Activated naive CD8-positive, alpha-beta T cell treated with anti-CD3 and anti-CD28 coated beads, Interleukin-2, amount 50 U/mL, for 24 hours (primary cell): ENCODE measurements at regions not wholly inside any gene's neighbourhood (a gene's known extent, or its start where the extent isn't known, plus 50 kb on each side); places are given as distances from the start of the nearest gene placed in this dataset.

Experiments
- ATAC-seq: fragments of 150-1000 bp; cut with Tn5 transposase; one replicate; pipeline ENCODE4 v1.10.0; 2021
- DNase-seq: peaks from one replicate; pipeline ENCODE4 v3.0.0; 2021
- H3K27ac Mint-ChIP-seq: one replicate; pipeline ENCODE4 v1.8.0; 2021; ENCODE audit warnings: mild to moderate bottlenecking, mixed read lengths
- H3K27me3 Mint-ChIP-seq: one replicate; pipeline ENCODE4 v1.8.0; 2021; ENCODE audit warnings: mixed read lengths
- H3K36me3 Mint-ChIP-seq: one replicate; pipeline ENCODE4 v1.8.0; 2021; ENCODE audit warnings: low read depth, mixed read lengths
- H3K4me1 Mint-ChIP-seq: one replicate; pipeline ENCODE4 v1.8.0; 2021; ENCODE audit warnings: mixed read lengths
- H3K4me3 Mint-ChIP-seq: one replicate; pipeline ENCODE4 v1.8.0; 2021; ENCODE audit warnings: mild to moderate bottlenecking, moderate library complexity, mixed read lengths
- H3K9me3 Mint-ChIP-seq: one replicate; pipeline ENCODE4 v1.8.0; 2021; ENCODE audit warnings: mixed read lengths

DNA sequence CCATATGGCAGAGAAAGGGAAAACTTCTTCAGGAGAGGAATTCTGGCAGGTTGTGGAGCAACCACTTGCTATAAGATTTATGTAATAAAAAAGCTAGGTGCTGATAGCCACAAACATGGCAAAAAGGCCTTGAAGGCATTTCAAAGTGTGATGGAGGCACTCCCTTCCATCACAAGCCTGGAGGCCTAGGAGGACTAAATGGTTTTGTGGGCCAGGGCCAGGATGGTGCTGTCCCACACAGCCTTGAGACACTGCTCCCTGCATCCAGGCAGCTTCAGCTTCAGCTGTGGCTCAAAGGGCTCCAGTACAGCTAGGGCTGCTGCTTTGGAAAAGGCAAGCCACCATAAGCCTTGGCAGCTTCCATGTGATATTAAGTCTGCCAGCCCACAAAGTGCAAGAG, 632.8 kb downstream of the BRINP1 start:
- H3K9me3 Mint-ChIP-seq, result peaks cover 25% of the 10 kb centered on the region
- no peak overlapping the region for H3K27ac Mint-ChIP-seq
- peaks cover 2% of the 10 kb centered on the region for H3K27me3 Mint-ChIP-seq
- peaks cover 1% of the 10 kb centered on the region for H3K36me3 Mint-ChIP-seq
- H3K4me3 Mint-ChIP-seq, result no peak overlapping the region
- no peaks in the 10 kb centered on the region for H3K4me1 Mint-ChIP-seq
- ATAC-seq (no peak), DNase-seq (no peak)

DNA sequence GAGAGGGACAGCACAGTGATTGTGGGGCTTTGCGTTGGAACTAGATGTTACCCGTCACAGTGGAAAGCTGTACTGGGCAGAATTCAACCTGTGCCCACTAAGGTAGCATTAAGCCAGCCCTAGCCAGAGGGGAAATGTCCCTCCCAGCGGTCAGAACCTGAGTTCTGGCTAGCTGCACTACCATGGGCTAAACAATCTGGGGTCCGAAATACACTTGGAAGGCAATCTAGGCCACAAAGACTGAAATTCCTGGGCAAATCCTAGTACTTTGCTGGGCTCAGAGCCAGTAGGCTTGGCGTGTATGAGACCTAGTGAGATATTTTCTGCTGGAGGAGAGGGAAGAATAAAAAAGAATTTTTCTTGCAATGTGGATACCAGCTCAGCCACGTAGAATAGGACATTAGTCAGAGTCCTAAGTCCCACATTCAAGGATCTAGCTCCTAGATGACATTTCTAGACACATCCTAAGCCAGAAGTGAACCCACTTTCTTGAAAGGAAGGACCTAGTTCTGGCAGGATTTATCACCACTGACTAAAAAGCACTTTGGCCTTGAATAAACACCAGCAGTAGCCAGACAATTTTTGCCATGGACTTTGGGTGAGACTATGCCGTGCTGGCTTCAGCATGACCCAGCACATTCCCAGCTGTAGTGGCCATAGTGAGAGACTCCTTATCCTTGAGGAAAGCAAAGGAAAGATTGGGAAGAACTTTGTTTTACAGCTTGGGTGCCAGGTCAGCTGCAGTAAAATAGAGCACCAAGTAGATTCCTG, 618.0 kb downstream of the BRINP1 start:
- Mint-ChIP-seq H3K4me1 (no peaks in the 10 kb centered on the region), H3K27me3 (no peaks in the 10 kb centered on the region), H3K4me3 (no peak overlapping the region), H3K27ac (no peak overlapping the region), H3K36me3 (no peaks in the 10 kb centered on the region), H3K9me3 (peaks cover 16% of the 10 kb centered on the region)
- ATAC-seq (no peak), DNase-seq (no peak)

DNA sequence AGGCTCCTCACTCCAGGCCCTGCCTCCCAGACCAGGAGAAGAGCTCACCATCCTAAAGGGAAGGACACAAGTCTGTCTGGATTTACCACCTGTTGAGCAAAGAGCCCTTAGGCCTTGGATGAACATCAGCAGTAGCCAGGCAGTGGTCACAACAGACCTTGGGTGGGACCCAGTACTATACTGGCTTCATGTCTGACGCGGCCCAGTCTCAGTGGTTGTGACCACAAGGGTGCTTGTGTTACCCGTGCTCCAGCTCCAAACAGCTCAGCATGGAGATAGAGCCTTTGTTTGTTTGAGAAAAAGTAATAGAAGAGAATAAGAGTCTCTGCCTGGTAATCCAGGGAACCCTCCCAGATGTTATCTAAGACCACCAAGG, 617.4 kb downstream of the BRINP1 start:
- DNase-seq (no peak), ATAC-seq (no peak)
- Mint-ChIP-seq H3K36me3 (no peaks in the 10 kb centered on the region), H3K27me3 (no peaks in the 10 kb centered on the region), H3K27ac (no peak overlapping the region), H3K4me1 (no peaks in the 10 kb centered on the region), H3K9me3 (peaks cover 16% of the 10 kb centered on the region), H3K4me3 (no peak overlapping the region)

DNA sequence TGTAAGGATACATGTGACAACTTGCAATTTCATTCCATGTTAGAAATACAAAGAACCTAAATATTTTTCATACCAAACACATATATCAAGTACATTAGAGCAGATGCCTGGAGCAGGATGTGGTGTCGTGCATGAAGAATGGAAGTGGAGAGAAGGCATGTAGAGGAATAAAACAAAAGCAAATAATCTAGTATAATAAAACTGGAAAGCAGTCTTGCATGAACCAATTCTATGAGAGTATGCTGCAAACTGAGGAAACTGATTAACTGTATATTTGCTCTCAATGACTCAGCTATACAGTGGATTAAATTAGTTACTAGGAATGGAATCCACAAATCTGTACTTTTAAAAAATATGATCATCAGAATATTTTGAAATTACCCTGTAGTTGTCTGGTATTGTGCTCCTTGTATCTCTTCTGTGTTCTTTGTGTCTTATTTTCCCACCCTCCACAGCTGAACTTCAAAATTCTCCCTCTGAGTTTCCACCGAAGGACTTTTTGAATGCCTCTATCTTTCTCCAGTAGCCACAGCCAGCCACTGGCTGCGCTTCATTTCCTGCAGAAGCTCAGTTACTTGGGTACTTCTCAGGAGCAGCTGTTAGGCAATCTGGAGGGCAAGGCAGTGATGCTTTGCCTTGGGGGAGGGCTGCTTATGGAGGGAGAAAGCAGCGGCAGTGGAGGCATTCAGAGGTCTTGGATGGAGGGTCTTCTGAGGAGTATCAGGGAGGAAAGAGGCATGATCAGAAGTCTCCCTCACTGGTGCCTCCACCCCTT, 608.0 kb downstream of the BRINP1 start:
- no peak overlapping the region for H3K4me3 Mint-ChIP-seq
- ATAC-seq (no peak), DNase-seq (no peak)
- H3K9me3 Mint-ChIP-seq, result peaks cover 28% of the 10 kb centered on the region
- no peaks in the 10 kb centered on the region for H3K27me3 Mint-ChIP-seq
- no peak overlapping the region for H3K27ac Mint-ChIP-seq
- H3K36me3 Mint-ChIP-seq, result no peaks in the 10 kb centered on the region
- H3K4me1 Mint-ChIP-seq, result no peaks in the 10 kb centered on the region

DNA sequence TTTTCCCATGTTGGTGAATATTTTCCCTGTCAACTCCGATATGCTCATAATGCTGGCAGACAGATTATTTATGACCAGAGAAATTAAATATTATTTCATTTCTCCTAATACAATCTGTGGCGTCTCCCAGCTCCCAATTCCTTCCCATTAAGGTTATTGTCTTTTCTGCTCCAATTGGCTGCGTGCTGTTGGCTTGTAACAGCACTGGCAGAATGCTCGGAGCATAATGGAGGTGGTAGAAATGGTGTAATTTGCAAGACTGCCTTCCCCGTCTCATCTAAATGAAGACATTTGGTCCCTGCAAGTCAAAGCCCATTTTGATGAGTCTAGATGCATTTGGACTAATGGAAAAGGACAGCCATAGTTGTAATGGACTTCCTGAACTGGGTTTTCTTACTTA, 601.7 kb downstream of the BRINP1 start:
- ATAC-seq, result no peak
- Mint-ChIP-seq H3K4me3 (no peak overlapping the region), H3K27me3 (no peaks in the 10 kb centered on the region), H3K27ac (no peak overlapping the region), H3K4me1 (no peaks in the 10 kb centered on the region), H3K9me3 (peaks cover 18% of the 10 kb centered on the region), H3K36me3 (no peaks in the 10 kb centered on the region)
- DNase-seq, result no peak

DNA sequence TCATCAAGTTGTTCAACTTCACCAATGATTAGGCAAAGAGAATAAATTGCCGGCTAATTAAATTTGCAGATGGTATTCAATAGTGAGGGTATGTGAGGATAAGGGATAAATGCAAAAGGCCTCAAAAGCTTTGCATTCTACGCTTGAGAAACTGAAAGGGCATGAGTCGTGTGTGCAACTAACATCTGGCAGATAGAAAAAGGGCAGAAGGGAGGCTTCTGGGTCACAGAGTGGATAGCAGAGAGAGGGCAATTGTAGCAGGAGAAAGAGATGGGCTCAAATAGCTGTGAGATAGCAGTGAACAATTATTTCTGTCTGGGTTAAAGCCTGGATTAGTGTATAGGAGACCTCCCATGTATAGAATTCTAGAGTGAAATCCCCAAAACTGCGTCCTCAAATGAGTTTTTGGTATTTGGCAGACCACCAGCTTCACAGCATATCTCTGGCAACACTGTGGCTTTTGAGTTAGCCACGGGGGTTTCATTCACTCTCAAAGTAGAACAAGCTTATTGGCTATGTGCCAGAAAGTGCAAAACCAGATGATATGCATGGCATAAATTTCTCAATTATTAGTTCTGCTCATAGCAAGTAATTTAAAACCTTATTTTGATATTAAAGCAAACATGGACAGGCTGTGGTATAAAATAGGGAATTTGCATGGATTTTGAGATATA, 586.3 kb downstream of the BRINP1 start:
- H3K27ac Mint-ChIP-seq, result no peak overlapping the region
- peaks cover 4% of the 10 kb centered on the region for H3K9me3 Mint-ChIP-seq
- no peak overlapping the region for H3K4me3 Mint-ChIP-seq
- H3K4me1 Mint-ChIP-seq, result no peaks in the 10 kb centered on the region
- ATAC-seq (no peak), DNase-seq (no peak)
- no peaks in the 10 kb centered on the region for H3K27me3 Mint-ChIP-seq
- no peaks in the 10 kb centered on the region for H3K36me3 Mint-ChIP-seq

DNA sequence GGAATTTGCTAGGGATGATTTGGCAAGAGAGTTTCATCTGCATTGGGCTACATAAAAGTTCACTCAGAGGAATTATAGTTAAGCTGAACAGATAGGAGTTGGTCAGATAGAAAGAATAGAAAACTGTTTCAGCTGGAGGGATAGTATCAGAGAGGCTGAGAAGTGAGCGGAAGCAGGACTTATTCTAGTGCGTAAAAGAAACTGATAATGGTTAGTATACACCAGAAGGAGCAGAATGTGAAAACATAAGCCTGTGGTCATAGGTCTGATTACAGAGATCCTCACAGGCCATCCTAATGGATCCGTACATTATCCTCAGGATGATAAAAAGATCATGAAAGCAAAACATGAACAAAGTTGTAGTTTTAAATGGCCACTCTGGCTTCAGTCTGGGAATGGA, 585.2 kb downstream of the BRINP1 start:
- Mint-ChIP-seq H3K27ac (no peak overlapping the region), H3K4me1 (no peaks in the 10 kb centered on the region), H3K36me3 (no peaks in the 10 kb centered on the region), H3K4me3 (no peak overlapping the region), H3K27me3 (no peaks in the 10 kb centered on the region), H3K9me3 (peaks cover 4% of the 10 kb centered on the region)
- ATAC-seq (no peak), DNase-seq (no peak)

DNA sequence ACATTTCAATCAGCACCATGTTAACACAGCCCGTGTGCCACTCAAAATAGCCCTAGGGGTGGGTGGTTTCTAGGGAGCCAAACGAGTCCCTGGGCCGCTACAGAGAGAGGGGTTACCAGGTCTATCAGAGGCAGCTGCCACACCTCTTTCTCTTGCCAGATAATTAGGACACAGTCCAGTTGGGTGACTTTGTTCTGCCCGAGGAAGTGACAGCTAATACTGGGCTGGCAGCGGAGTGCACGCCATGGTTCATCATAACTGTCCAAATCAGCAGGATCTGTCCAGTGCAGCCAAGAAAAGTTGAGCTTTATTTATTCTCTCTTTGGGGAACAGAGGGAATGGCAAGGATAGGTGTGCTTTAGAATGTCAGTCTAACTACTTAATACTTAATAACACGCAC, 583.8 kb downstream of the BRINP1 start:
- ATAC-seq (no peak), DNase-seq (no peak)
- Mint-ChIP-seq H3K27me3 (no peaks in the 10 kb centered on the region), H3K4me1 (no peaks in the 10 kb centered on the region), H3K27ac (no peak overlapping the region), H3K36me3 (no peaks in the 10 kb centered on the region), H3K9me3 (peaks cover 4% of the 10 kb centered on the region), H3K4me3 (no peak overlapping the region)

DNA sequence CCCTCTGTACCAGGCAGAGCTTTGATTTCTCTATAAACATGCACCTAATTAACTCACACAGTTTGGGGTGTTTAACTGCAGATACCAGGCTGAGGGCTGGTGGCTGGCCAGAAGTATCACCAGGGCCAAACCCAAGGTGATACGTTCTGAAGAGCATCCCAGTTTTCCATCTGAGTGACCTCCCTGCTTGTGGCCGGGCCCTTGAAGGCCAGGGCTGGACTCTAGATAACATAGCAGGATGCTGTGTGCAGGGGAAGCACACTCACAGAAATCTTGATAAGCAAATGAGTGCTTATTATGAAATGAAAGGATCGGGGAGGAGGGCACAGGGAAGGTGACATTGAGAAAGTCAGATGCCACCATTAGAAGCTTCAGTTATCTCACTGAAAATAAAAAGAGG, 582.4 kb downstream of the BRINP1 start:
- no peaks in the 10 kb centered on the region for H3K4me1 Mint-ChIP-seq
- no peak for ATAC-seq
- no peak for DNase-seq

DNA sequence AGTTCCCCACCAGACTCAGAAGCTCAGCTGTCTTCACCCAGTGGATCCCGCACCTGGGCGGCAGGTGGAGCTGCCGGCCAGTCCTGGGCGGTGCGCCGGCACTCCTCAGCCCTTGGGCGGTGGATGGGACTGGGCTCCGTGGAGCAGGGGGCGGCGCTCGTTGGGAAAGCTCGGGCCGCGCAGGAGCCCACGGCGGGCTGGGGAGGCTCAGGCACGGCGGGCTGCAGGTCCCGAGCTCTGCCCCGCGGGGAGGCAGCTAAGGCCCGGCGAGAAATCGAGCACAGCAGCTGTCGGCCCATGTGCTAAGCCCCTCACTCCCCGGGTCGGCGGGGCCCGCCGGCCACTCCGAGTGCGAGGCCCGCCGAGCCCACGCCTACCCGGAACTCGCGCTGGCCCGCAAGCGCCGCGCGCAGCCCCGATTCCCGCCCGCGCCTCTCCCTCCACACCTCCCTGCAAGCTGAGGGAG, 560.0 kb downstream of the BRINP1 start:
- ATAC-seq, result no peak
- DNase-seq, result no peak
- Mint-ChIP-seq H3K4me3 (no peak overlapping the region), H3K9me3 (peaks cover 31% of the 10 kb centered on the region), H3K4me1 (no peaks in the 10 kb centered on the region), H3K27me3 (no peaks in the 10 kb centered on the region), H3K36me3 (no peaks in the 10 kb centered on the region), H3K27ac (no peak overlapping the region)

More for the DNA sequence above, 582.4 kb downstream of the BRINP1 start:
- H3K9me3 Mint-ChIP-seq, result no peaks in the 10 kb centered on the region
- no peak overlapping the region for H3K4me3 Mint-ChIP-seq
- H3K36me3 Mint-ChIP-seq, result no peaks in the 10 kb centered on the region
- no peak overlapping the region for H3K27ac Mint-ChIP-seq
- H3K27me3 Mint-ChIP-seq, result no peaks in the 10 kb centered on the region

DNA sequence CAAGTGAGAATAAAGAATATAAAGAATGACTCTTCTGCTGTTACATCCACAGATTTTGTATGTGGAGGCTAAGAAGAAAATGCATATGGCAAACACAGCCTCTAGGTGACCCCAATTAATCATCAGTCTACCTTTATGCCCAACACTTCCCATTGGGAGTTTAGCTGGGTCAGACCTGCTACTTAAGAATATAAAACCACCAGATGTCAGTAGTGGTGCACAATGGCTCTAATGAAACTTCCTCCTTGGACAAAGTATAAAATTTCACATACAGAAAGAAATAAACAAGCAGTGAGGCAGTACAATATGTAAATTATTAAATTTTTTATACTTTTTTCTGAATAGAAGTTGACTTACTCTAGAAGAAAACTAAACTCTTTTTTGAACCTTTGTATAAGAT, 539.9 kb downstream of the BRINP1 start:
- no peaks in the 10 kb centered on the region for H3K4me1 Mint-ChIP-seq
- H3K27ac Mint-ChIP-seq, result no peak overlapping the region
- no peaks in the 10 kb centered on the region for H3K36me3 Mint-ChIP-seq
- no peak for DNase-seq
- no peaks in the 10 kb centered on the region for H3K27me3 Mint-ChIP-seq
- no peak overlapping the region for H3K4me3 Mint-ChIP-seq
- H3K9me3 Mint-ChIP-seq, result peaks cover 14% of the 10 kb centered on the region
- no peak for ATAC-seq

DNA sequence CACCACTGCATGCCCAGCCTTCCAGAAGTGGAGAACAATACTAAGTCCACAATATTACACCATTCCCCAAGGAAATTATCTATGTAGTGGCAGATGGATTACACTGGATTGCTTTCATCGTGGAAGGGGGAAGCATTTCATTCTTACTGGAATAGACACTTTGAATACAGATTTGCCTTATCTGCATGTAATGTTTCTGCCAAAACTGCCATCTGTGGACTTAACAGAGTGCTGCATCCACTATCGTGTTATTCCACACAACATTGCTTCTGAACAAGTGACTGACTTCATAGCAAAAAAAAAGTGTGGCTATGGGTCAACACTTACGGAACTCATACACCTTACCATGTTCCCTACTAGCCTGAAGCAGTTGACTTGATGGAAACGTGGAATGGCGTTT, 536.9 kb downstream of the BRINP1 start:
- Mint-ChIP-seq H3K36me3 (no peaks in the 10 kb centered on the region), H3K4me1 (no peaks in the 10 kb centered on the region), H3K9me3 (peaks cover 14% of the 10 kb centered on the region), H3K27me3 (no peaks in the 10 kb centered on the region), H3K27ac (no peak overlapping the region), H3K4me3 (no peak overlapping the region)
- ATAC-seq, result no peak
- no peak for DNase-seq

DNA sequence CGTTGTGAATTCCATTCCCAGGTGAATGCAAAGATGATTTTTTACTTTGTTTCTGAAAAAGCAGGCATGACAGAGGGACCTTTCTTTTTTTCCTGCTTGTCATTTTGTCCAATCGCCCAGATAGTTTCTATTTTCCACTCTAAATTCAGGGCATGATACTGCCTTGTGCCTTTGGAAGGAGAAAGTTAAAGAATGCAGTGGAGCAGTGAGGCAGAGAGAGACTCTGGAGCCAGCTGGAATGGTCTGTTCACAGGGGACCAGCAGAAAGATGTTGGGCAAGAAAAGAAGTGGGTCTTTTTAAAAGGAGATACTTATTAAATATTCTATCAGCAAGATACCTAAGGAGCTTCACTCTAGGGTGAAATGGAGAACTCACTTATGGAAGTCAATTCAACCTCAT, 532.3 kb downstream of the BRINP1 start:
- Mint-ChIP-seq H3K36me3 (no peaks in the 10 kb centered on the region), H3K27me3 (no peaks in the 10 kb centered on the region), H3K4me3 (no peak overlapping the region), H3K4me1 (no peaks in the 10 kb centered on the region), H3K27ac (no peak overlapping the region), H3K9me3 (no peaks in the 10 kb centered on the region)
- ATAC-seq (no peak), DNase-seq (no peak)

DNA sequence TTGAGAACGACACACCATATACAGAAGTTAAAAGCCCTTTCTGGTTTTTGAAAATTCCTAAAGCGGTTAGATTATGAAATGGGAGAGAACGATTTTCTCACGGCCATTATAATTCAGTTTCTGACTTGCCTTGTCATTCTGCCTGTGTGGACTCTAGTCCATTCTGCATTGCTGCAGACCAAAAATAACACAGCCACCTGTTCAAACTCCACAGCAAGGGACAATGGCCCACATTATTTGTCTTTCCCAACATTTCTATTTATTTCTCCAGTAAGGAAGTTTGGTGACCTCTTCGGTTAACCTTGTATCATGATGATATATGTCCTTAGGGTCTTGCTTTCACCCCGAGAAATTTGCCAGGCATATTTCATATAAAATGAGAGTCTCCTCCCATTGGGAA, 497.7 kb downstream of the BRINP1 start:
- H3K27ac Mint-ChIP-seq, result no peak overlapping the region
- no peak for DNase-seq
- ATAC-seq, result no peak
- H3K4me1 Mint-ChIP-seq, result no peaks in the 10 kb centered on the region
- no peak overlapping the region for H3K4me3 Mint-ChIP-seq
- no peaks in the 10 kb centered on the region for H3K27me3 Mint-ChIP-seq
- no peaks in the 10 kb centered on the region for H3K36me3 Mint-ChIP-seq
- peaks cover 15% of the 10 kb centered on the region for H3K9me3 Mint-ChIP-seq

DNA sequence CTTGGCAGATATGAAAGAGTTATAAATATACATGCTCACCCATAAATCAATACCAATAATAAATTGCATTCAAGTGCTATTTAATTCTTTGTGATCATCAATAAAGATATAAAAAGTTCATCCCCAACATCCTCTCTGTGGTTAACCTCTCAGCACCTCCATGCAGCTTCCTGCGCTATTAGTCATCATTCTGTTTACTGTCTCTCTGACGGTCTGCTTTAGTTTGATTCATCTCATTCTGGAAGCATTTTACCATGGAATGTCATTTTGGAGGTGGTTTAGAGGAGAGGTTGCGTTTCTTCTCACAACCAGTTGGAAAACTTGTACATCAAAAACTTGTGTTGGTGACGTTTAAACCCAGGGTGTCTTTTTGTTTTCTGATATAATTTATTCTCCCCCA, 486.6 kb downstream of the BRINP1 start:
- Mint-ChIP-seq H3K9me3 (peaks cover 14% of the 10 kb centered on the region), H3K36me3 (no peaks in the 10 kb centered on the region), H3K27me3 (no peaks in the 10 kb centered on the region), H3K27ac (no peak overlapping the region), H3K4me1 (no peaks in the 10 kb centered on the region), H3K4me3 (no peak overlapping the region)
- ATAC-seq, result no peak
- DNase-seq, result no peak
